Right lobe of liver (tissue), 6 donors: ENCODE measurements at regions not wholly inside any gene's neighbourhood (a gene's known extent, or its start where the extent isn't known, plus 50 kb on each side); places are given as distances from the start of the nearest gene placed in this dataset.

Experiments used
- ATAC-seq, 4 donors: fragments of 200-7000 bp; cut with Tn5 transposase; one replicate each; pipeline ENCODE4 v1.9.1; 2020; ENCODE audit warnings: mild to moderate bottlenecking in 4 of 4, moderate library complexity in 4 of 4
- DNase-seq, 3 donors: peaks; one replicate each; pipeline ENCODE4 v3.0.0-alpha.2; 2020
- H3K27ac ChIP-seq, 3 donors: fragments of 200-600 bp; one replicate each; pipeline ENCODE4 v1.8.0; 2022
- H3K27me3 ChIP-seq, 2 donors: fragments of 200-600 bp; one replicate each; pipeline ENCODE4 v1.8.0; 2022
- H3K36me3 ChIP-seq, 4 donors: fragments of 200-600 bp; sonication (generic) in 1 of 4; one replicate each; pipeline versions ENCODE4 v1.5.1 to v1.8.0; 2017 to 2022; ENCODE audit warnings: control low read depth in 1 of 4
- H3K4me1 ChIP-seq, 4 donors: fragments of 200-600 bp; sonication (generic) in 1 of 4; one replicate each; pipeline versions ENCODE4 v1.5.1 to v1.8.0; 2017 to 2022; ENCODE audit warnings: control low read depth in 1 of 4
- H3K4me3 ChIP-seq, 3 donors: fragments of 200-600 bp; one replicate each; pipeline ENCODE4 v1.8.0; 2022
- H3K9me3 ChIP-seq, 4 donors: fragments of 200-600 bp; sonication (generic) in 1 of 4; one replicate each; pipeline versions ENCODE4 v1.5.1 to v1.8.0; 2017 to 2022; ENCODE audit warnings: control low read depth in 1 of 4
- POLR2A ChIP-seq: fragments of 450-650 bp; IDR thresholded peaks from one replicate; pipeline ENCODE4 v1.6.1; 2017; ENCODE audit warnings: antibody characterized with exemption, mild to moderate bottlenecking
- WGBS: methylation state at CpG from one replicate; pipeline ENCODE4 v1.1.6; 2018; ENCODE audit warnings: low coverage, low lambda C conversion rate; ENCODE audit not compliant: insufficient coverage; ENCODE audit errors: missing lambda C conversion rate; 5-methylcytosine and 5-hydroxymethylcytosine counted together
- intact Hi-C, 2 donors: fragments of 100-400 bp; cut with DNase I; formaldehyde crosslinking; loops; one replicate each; pipeline versions ENCODE4 v1.11.2 to v1.14.1; 2022
- TF ChIP-seq, protein P1 (sequence below), 4 donors: fragments of 200-600 bp in 3 of 4; fragments of 450-650 bp in 1 of 4; IDR thresholded peaks; one replicate each; pipeline versions ENCODE4 v1.5.1 to v1.8.0; 2016 to 2022; ENCODE audit warnings: antibody characterized with exemption in 4 of 4, mild to moderate bottlenecking in 2 of 4
- donor health status: DM: no; HTN: yes; CAD: no.
- donor health status: DM: no; HTN: no; CAD: no.
- donor health status: DM: no; HTN: no; CAD: no.
- donor health status: DM: no; HTN: yes; CAD: no.
- donor health status: DM: no; HTN: yes; CAD: no.

DNA sequence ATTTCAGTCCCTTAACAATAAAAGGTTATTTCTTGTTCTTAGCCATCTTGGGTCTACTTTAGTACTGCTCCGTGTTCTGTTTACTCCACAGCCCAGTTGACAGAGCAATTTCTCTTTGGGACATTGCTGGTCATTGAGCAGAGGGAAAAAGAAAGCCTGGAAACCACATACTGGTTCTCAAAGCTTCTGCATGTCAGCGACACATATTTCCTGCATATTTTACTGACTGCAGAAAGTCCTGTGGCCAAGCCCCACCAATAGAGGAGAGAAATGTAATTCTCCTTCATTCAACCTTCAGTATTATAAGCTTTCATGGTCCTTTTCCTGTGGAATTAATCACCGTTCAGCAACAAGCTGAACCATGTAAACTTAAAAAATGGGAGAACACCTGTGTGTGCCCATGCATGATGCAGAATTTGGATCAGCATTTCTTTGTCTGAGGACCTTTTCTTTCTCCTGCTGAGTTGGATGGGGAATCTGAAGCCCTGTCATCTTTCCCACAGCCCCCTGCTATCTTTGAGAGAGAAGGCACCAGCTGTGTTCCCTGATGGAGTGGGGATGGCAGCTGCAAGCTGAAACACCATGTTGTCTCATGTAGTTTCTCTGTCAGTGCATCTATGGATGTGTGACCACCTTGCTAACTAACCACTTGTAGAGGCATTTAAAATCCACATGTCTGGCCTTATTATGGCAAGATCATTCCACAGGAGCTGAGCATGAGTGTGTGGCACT is 431.6 kb downstream of the MEIS1 start:
- no peak for ATAC-seq
- Histone ChIP-seq H3K27me3 (no peaks in the 10 kb centered on the region), H3K9me3 (no peaks in the 10 kb centered on the region), H3K27ac (no peak overlapping the region), H3K4me1 (no peaks in the 10 kb centered on the region), H3K4me3 (no peak overlapping the region), H3K36me3 (no peaks in the 10 kb centered on the region)
- no peak for DNase-seq
- intact Hi-C loops = no loop called here
- no peak for TF ChIP-seq POLR2A
- TF ChIP-seq, protein P1, sequence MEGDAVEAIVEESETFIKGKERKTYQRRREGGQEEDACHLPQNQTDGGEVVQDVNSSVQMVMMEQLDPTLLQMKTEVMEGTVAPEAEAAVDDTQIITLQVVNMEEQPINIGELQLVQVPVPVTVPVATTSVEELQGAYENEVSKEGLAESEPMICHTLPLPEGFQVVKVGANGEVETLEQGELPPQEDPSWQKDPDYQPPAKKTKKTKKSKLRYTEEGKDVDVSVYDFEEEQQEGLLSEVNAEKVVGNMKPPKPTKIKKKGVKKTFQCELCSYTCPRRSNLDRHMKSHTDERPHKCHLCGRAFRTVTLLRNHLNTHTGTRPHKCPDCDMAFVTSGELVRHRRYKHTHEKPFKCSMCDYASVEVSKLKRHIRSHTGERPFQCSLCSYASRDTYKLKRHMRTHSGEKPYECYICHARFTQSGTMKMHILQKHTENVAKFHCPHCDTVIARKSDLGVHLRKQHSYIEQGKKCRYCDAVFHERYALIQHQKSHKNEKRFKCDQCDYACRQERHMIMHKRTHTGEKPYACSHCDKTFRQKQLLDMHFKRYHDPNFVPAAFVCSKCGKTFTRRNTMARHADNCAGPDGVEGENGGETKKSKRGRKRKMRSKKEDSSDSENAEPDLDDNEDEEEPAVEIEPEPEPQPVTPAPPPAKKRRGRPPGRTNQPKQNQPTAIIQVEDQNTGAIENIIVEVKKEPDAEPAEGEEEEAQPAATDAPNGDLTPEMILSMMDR (IDR thresholded peaks at IDR 0.05) = no peak
- WGBS = 37% methylated on average over 3 of the region's 3 CpGs

DNA sequence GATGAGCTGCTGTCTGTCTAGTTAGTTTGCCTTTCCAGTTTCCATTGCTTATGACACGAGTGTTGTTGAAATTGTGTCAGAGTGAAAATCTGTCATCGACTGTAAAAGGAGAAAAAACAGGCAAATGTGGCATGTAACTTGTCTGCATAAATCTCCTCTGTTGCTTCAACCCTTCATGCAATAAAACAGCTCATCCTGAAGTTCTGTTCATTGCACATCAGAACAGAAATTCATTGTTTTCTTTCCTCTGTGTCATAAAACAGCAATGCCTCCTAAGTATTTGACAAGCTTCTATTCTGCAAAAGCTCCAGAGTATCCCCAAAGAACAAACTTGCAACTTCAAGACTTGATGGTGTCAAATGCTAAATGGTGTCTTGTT is 432.1 kb downstream of the MEIS1 start:
- no peak overlapping the region for H3K4me3 ChIP-seq
- no peaks in the 10 kb centered on the region for H3K27me3 ChIP-seq
- no peak for TF ChIP-seq POLR2A
- TF ChIP-seq, protein P1 (IDR thresholded peaks at IDR 0.05) = no peak
- no peaks in the 10 kb centered on the region for H3K4me1 ChIP-seq
- WGBS = 42% methylated on average over 2 of the region's 2 CpGs
- intact Hi-C loops = no loop called here
- H3K27ac ChIP-seq = no peak overlapping the region
- H3K36me3 ChIP-seq = no peaks in the 10 kb centered on the region
- H3K9me3 ChIP-seq = no peaks in the 10 kb centered on the region
- no peak for DNase-seq
- ATAC-seq = no peak

DNA sequence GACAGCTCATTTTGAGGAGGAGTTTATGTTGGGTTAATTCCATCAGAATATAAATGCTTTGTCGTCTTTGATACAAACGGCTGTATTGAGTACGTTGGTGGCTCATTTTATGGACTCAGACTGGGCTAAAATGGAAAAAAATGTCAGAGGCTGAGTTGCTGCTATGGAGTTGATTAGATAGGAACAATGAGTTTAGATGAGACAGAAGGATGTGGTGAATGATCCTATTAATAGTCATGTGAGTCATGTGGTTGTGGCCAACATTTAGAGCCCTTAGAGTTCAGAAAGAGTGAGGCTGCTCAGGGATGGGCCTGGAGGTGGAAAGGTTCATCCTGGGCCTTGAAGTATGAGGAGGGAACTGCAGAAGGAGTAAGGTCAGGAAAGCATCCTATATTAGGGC is 434.2 kb downstream of the MEIS1 start:
- no peak overlapping the region for H3K4me3 ChIP-seq
- ATAC-seq = no peak
- WGBS = 61% methylated on average over 3 of the region's 3 CpGs
- H3K36me3 ChIP-seq = no peaks in the 10 kb centered on the region
- intact Hi-C loops = no loop called here
- H3K9me3 ChIP-seq = no peaks in the 10 kb centered on the region
- H3K27ac ChIP-seq = no peak overlapping the region
- TF ChIP-seq, protein P1 (IDR thresholded peaks at IDR 0.05) = no peak
- TF ChIP-seq POLR2A = no peak
- DNase-seq = no peak
- H3K4me1 ChIP-seq = no peaks in the 10 kb centered on the region
- no peaks in the 10 kb centered on the region for H3K27me3 ChIP-seq

DNA sequence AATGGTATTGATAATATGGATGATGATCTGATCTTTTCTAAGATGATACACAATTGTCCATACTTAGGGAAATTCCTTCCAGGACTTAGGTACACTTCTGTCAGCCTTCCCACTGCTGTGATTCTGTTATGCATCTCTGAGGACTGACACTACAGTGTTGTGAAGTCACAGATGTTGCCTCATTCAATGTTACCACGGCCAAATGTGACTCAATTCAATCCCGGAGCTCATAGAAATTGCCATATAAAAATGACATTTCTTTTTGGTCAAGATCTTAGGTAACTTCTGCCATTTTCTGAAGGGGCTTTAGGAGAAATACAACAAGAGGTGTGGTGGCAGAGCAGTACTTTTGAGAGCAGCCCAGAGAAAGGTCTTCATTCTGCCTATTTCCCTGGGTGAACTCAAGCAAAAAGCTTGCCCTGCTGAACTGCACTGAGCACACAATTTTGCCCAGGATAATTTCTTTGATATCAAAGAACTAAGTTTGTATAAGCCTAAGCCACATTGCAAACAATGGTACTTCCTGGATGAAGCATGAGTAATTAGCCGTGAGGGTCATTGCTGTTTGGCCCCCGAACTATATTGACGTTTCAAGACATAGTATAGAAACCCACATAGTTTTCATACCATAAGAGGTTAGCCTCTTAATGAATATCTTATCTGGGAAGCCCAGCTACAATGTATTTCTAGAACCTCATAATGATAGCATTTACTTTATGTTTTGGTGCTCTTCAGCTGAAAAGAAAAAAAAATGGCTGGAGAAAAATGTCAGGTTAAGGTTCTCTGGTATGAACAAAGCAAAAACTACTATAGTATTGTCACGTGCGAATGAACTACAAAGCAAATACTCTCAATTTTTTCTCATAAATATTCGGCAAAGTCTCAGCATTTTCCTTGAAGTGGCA is 437.4 kb downstream of the MEIS1 start:
- DNase-seq (no peak), ATAC-seq (no peak)
- H3K9me3 ChIP-seq = no peaks in the 10 kb centered on the region
- no peaks in the 10 kb centered on the region for H3K27me3 ChIP-seq
- 38% methylated on average over 8 of the region's 8 CpGs for WGBS
- TF ChIP-seq, protein P1 (IDR thresholded peaks at IDR 0.05) = no peak
- intact Hi-C loops = no loop called here
- no peaks in the 10 kb centered on the region for H3K4me1 ChIP-seq
- no peak overlapping the region for H3K27ac ChIP-seq
- no peaks in the 10 kb centered on the region for H3K36me3 ChIP-seq
- H3K4me3 ChIP-seq = no peak overlapping the region
